Endodermal cell (in vitro differentiated cells): ENCODE measurements at regions not wholly inside any gene's neighbourhood (a gene's known extent, or its start where the extent isn't known, plus 50 kb on each side); places are given as distances from the start of the nearest gene placed in this dataset.

Experiments used
- DNase-seq: peaks from one replicate; pipeline ENCODE4 v3.0.0-alpha.2; 2017
- H3K27ac ChIP-seq: 2 replicates; pipeline ENCODE4 v1.5.1; 2013; ENCODE audit warnings: mild to moderate bottlenecking, low read depth, low read length, moderate library complexity
- H3K27me3 ChIP-seq: 2 replicates; pipeline ENCODE4 v1.6.1; 2013; ENCODE audit warnings: mild to moderate bottlenecking, low read length, moderate library complexity; ENCODE audit not compliant: insufficient read depth, control insufficient read depth, poor library complexity, severe bottlenecking
- H3K36me3 ChIP-seq: 2 replicates; pipeline ENCODE4 v1.7.0; 2013; ENCODE audit warnings: mild to moderate bottlenecking, low read length, moderate library complexity; ENCODE audit not compliant: control insufficient read depth, insufficient read depth
- H3K4me1 ChIP-seq: one replicate; pipeline ENCODE4 v1.7.0; 2013; ENCODE audit warnings: low read length; ENCODE audit not compliant: control insufficient read depth, insufficient read depth
- H3K4me3 ChIP-seq: 2 replicates; pipeline ENCODE4 v1.5.1; 2013; ENCODE audit warnings: mild to moderate bottlenecking, low read length, moderate library complexity
- H3K9ac ChIP-seq: 2 replicates; pipeline ENCODE4 v1.6.1; 2013; ENCODE audit warnings: mild to moderate bottlenecking, low read length, moderate library complexity; ENCODE audit not compliant: poor library complexity, severe bottlenecking; ENCODE audit errors: extremely low read depth
- H3K9me3 ChIP-seq: 2 replicates; pipeline ENCODE4 v1.6.1; 2013; ENCODE audit warnings: mild to moderate bottlenecking, low read length, moderate library complexity; ENCODE audit not compliant: control insufficient read depth
- H3K27ac Mint-ChIP-seq: 2 replicates; pipeline ENCODE4 v1.8.0; 2020; ENCODE audit warnings: mixed read lengths
- H3K27me3 Mint-ChIP-seq: 2 replicates; pipeline ENCODE4 v1.8.0; 2021; ENCODE audit warnings: mild to moderate bottlenecking, mixed read lengths; ENCODE audit not compliant: insufficient read depth
- H3K36me3 Mint-ChIP-seq: 2 replicates; pipeline ENCODE4 v1.8.0; 2020; ENCODE audit warnings: low read depth, mixed read lengths
- H3K4me1 Mint-ChIP-seq: 2 replicates; pipeline ENCODE4 v1.8.0; 2020; ENCODE audit warnings: mixed read lengths
- H3K4me3 Mint-ChIP-seq: 2 replicates; pipeline ENCODE4 v1.8.0; 2020; ENCODE audit warnings: mild to moderate bottlenecking, moderate library complexity, mixed read lengths
- H3K9me3 Mint-ChIP-seq: 2 replicates; pipeline ENCODE4 v1.8.0; 2020; ENCODE audit warnings: mild to moderate bottlenecking, mixed read lengths
- CTCF ChIP-seq: fragments of 200-600 bp; sonication (generic); conservative IDR thresholded peaks from 2 replicates; pipeline ENCODE4 v1.5.0; 2021; ENCODE audit warnings: antibody characterized with exemption, mild to moderate bottlenecking
- WGBS, 2 experiments: methylation state at CpG; one replicate each; pipeline versions ENCODE4 v1.1.5 to v1.1.7; 2013; ENCODE audit warnings: missing lambda C conversion rate in 2 of 2, mixed read lengths in 1 of 2; ENCODE audit not compliant: insufficient coverage in 1 of 2, insufficient read length in 1 of 2; 5-methylcytosine and 5-hydroxymethylcytosine counted together

DNA sequence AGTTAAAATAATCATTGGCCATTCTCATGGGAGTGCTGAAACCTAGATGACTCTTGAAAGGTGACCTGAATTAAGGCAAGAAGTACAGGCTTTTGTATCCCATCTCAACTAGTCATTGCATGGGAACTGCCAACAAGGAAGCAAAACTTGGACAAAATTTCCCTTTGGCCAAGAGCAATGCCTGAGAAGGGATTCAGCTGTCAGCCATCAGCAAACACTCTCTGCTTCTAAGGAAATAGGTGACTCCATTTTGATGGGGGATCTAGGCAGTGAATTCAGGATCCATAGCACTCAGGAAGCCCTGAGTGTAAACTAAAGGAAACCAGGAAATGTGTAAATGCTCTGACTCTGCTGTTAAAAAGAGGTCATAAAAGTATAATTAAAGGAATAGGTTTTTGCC, 221.5 kb upstream of the TMEM229A start:
- Histone ChIP-seq H3K27me3 (no peaks in the 10 kb centered on the region), H3K4me1 (peaks cover 3% of the 10 kb centered on the region), H3K4me3 (no peak overlapping the region), H3K27ac (no peak overlapping the region), H3K9ac (no peak overlapping the region), H3K9me3 (no peaks in the 10 kb centered on the region), H3K36me3 (no peaks in the 10 kb centered on the region)
- no peak for TF ChIP-seq CTCF
- DNase-seq = no peak
- H3K36me3 Mint-ChIP-seq = no peaks in the 10 kb centered on the region
- no peak overlapping the region for H3K27ac Mint-ChIP-seq
- no peak overlapping the region for H3K4me3 Mint-ChIP-seq
- H3K9me3 Mint-ChIP-seq = no peaks in the 10 kb centered on the region
- H3K27me3 Mint-ChIP-seq = no peaks in the 10 kb centered on the region
- peaks cover 4% of the 10 kb centered on the region for H3K4me1 Mint-ChIP-seq

DNA sequence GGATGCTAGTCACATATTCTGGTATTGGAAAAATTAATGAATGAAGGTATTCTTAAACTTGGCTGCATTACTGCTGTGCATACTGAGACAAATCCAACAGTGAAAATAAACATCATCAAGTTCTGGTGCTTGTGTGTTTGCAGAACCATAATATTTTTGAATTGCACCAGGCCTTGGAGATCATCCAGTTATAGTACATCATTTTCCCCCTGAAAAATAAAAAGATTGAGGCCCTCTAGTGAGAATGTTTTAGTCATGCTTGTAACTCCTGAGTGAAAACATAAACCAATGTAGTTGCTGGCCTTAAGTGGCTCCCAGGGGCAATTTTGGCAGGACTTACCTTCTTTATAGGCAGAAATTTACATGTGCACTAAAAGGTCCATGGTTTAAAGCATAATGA, 218.8 kb upstream of the TMEM229A start:
- no peaks in the 10 kb centered on the region for H3K27me3 ChIP-seq
- no peaks in the 10 kb centered on the region for H3K36me3 ChIP-seq
- Mint-ChIP-seq H3K4me1 (peaks cover 4% of the 10 kb centered on the region), H3K27ac (no peak overlapping the region), H3K4me3 (no peak overlapping the region), H3K9me3 (peaks cover 15% of the 10 kb centered on the region), H3K36me3 (no peaks in the 10 kb centered on the region), H3K27me3 (no peaks in the 10 kb centered on the region)
- no peak for DNase-seq
- TF ChIP-seq CTCF = no peak
- H3K9ac ChIP-seq = no peak overlapping the region
- peaks cover 3% of the 10 kb centered on the region for H3K4me1 ChIP-seq
- H3K9me3 ChIP-seq = peaks cover 15% of the 10 kb centered on the region
- H3K27ac ChIP-seq = no peak overlapping the region
- no peak overlapping the region for H3K4me3 ChIP-seq

DNA sequence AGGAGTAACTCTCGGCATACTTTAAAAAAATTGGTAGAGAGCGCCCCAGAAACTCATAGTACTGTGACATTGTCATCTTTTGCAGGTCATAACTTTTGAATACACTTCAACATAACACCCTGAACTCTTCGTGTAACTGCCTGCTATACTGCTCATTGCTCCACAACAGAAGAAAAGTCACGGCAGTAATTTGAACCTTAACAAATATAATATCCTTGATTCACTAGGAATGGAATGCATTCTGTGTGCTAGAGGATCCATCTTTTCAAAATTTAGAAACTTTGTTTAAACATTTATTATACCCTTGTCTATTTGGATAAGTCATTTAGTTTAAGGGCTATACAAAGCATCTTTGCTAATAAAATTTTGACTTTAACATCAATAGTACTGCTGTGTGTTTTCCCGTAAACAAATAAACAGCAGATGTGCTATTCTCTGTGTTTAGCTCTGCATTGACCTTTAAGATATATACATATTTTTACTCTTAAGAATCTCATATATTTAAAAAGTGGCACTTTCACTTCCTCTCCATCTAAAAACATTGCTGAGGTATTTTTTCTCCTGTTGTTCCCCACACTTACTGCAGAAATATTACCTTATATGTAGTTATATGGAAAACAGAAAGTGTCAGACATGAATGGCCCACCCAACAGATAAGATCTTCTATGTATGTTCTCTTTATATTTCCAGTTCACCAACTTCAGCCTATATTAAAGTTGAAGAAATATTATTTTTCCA, 217.6 kb upstream of the TMEM229A start:
- H3K27me3 Mint-ChIP-seq = no peaks in the 10 kb centered on the region
- Histone ChIP-seq H3K36me3 (no peaks in the 10 kb centered on the region), H3K4me1 (peaks cover 3% of the 10 kb centered on the region), H3K27me3 (no peaks in the 10 kb centered on the region), H3K4me3 (no peak overlapping the region), H3K9ac (no peak overlapping the region), H3K27ac (no peak overlapping the region), H3K9me3 (peaks cover 15% of the 10 kb centered on the region)
- H3K9me3 Mint-ChIP-seq = peaks cover 15% of the 10 kb centered on the region
- no peak for DNase-seq
- 85 to 92% methylated on average over 3 to 5 of the region's 5 CpGs for WGBS, 2 experiments
- H3K4me1 Mint-ChIP-seq = peaks cover 4% of the 10 kb centered on the region
- no peak for TF ChIP-seq CTCF
- H3K4me3 Mint-ChIP-seq = no peak overlapping the region
- H3K27ac Mint-ChIP-seq = no peak overlapping the region
- H3K36me3 Mint-ChIP-seq = no peaks in the 10 kb centered on the region
